DMS153 treated with DMSO at 0.1 percent for 48 hours (cell line): ENCODE measurements at regions not wholly inside any gene's neighbourhood (a gene's known extent, or its start where the extent isn't known, plus 50 kb on each side); places are given as distances from the start of the nearest gene placed in this dataset.

ENCODE experiments used
- DNase-seq: peaks from one replicate; lab custom pipeline; 2025; ENCODE audit not compliant: unreplicated experiment; lab: John Stamatoyannopoulos, UW

- no peak for DNase-seq
Measured at GRCh38 chr7:114853189-114853588, 68.7 kb upstream of the MDFIC start.

- no peak for DNase-seq
Measured at GRCh38 chr7:114854369-114854768, 67.5 kb upstream of the MDFIC start.

- DNase-seq: no peak
Measured at GRCh38 chr7:114856625-114857024, 65.3 kb upstream of the MDFIC start.

- DNase-seq: no peak
Measured at GRCh38 chr7:114857605-114858004, 64.3 kb upstream of the MDFIC start.

GRCh38 chr7:114859477-114859876, 62.4 kb upstream of the MDFIC start:
- no peak for DNase-seq

GRCh38 chr7:114860206-114860605, 61.7 kb upstream of the MDFIC start:
- DNase-seq: no peak

GRCh38 chr7:114862406-114862805, 59.5 kb upstream of the MDFIC start:
- DNase-seq: no peak

- no peak for DNase-seq
Measured at GRCh38 chr7:114864278-114864677, 57.6 kb upstream of the MDFIC start.

- DNase-seq: no peak
Measured at GRCh38 chr7:114865564-114865963, 56.3 kb upstream of the MDFIC start.
